Progenitor cell of endocrine pancreas (in vitro differentiated cells): ENCODE measurements at regions not wholly inside any gene's neighbourhood (a gene's known extent, or its start where the extent isn't known, plus 50 kb on each side); places are given as distances from the start of the nearest gene placed in this dataset.

Experiments used
- DNase-seq: peaks from one replicate; pipeline ENCODE4 v3.0.0; 2021; ENCODE audit warnings: low spot score; ENCODE audit not compliant: unreplicated experiment
- H3K27ac Mint-ChIP-seq: 2 replicates; pipeline ENCODE4 v1.8.0; 2021; ENCODE audit warnings: mild to moderate bottlenecking, moderate library complexity, mixed read lengths
- H3K27me3 Mint-ChIP-seq: 2 replicates; pipeline ENCODE4 v1.8.0; 2021; ENCODE audit warnings: mixed read lengths
- H3K36me3 Mint-ChIP-seq: 2 replicates; pipeline ENCODE4 v1.8.0; 2022; ENCODE audit warnings: mixed read lengths; ENCODE audit not compliant: insufficient read depth
- H3K4me1 Mint-ChIP-seq: 2 replicates; pipeline ENCODE4 v1.8.0; 2021; ENCODE audit warnings: low read depth, mixed read lengths
- H3K4me3 Mint-ChIP-seq: 2 replicates; pipeline ENCODE4 v1.8.0; 2021; ENCODE audit warnings: low read depth, mild to moderate bottlenecking, moderate library complexity, mixed read lengths
- H3K9me3 Mint-ChIP-seq: 2 replicates; pipeline ENCODE4 v1.8.0; 2021; ENCODE audit warnings: low read depth, mixed read lengths
- CTCF ChIP-seq: fragments of 200-600 bp; sonication (generic); IDR thresholded peaks from one replicate; pipeline ENCODE4 v1.5.0; 2021; ENCODE audit warnings: antibody characterized with exemption, mild to moderate bottlenecking; ENCODE audit not compliant: unreplicated experiment

- Mint-ChIP-seq H3K36me3 (no peaks in the 10 kb centered on the region), H3K27ac (no peak overlapping the region), H3K4me1 (no peaks in the 10 kb centered on the region), H3K9me3 (no peaks in the 10 kb centered on the region), H3K27me3 (no peaks in the 10 kb centered on the region), H3K4me3 (no peak overlapping the region)
- TF ChIP-seq CTCF: no peak
- no peak for DNase-seq
Measured at GRCh38 chrX:98422536-98422935, 1538.8 kb downstream of the RPA4 start.

GRCh38 chrX:98432413-98432812 is 1548.7 kb downstream of the RPA4 start:
- Mint-ChIP-seq H3K9me3 (no peaks in the 10 kb centered on the region), H3K4me3 (no peak overlapping the region), H3K27me3 (no peaks in the 10 kb centered on the region), H3K27ac (no peak overlapping the region), H3K4me1 (no peaks in the 10 kb centered on the region), H3K36me3 (no peaks in the 10 kb centered on the region)
- no peak for TF ChIP-seq CTCF
- no peak for DNase-seq

GRCh38 chrX:98448524-98448923 is 1564.8 kb downstream of the RPA4 start:
- Mint-ChIP-seq H3K36me3 (no peaks in the 10 kb centered on the region), H3K27ac (no peak overlapping the region), H3K27me3 (no peaks in the 10 kb centered on the region), H3K4me1 (no peaks in the 10 kb centered on the region), H3K4me3 (no peak overlapping the region), H3K9me3 (peaks cover 12% of the 10 kb centered on the region)
- no peak for DNase-seq
- TF ChIP-seq CTCF: no peak

- no peaks in the 10 kb centered on the region for H3K9me3 Mint-ChIP-seq
- no peak for DNase-seq
- TF ChIP-seq CTCF: no peak
- H3K36me3 Mint-ChIP-seq: no peaks in the 10 kb centered on the region
- no peaks in the 10 kb centered on the region for H3K4me1 Mint-ChIP-seq
- no peak overlapping the region for H3K4me3 Mint-ChIP-seq
- H3K27me3 Mint-ChIP-seq: no peaks in the 10 kb centered on the region
- H3K27ac Mint-ChIP-seq: no peak overlapping the region
Measured at GRCh38 chrX:98452456-98452855, 1568.7 kb downstream of the RPA4 start.

GRCh38 chrX:98459669-98460068 is 1576.0 kb downstream of the RPA4 start:
- Mint-ChIP-seq H3K4me3 (no peak overlapping the region), H3K9me3 (no peaks in the 10 kb centered on the region), H3K4me1 (no peaks in the 10 kb centered on the region), H3K27ac (no peak overlapping the region), H3K27me3 (no peaks in the 10 kb centered on the region), H3K36me3 (no peaks in the 10 kb centered on the region)
- no peak for TF ChIP-seq CTCF
- DNase-seq: no peak
